Dermis microvascular lymphatic vessel endothelial cell (primary cell): ENCODE measurements at regions not wholly inside any gene's neighbourhood (a gene's known extent, or its start where the extent isn't known, plus 50 kb on each side); places are given as distances from the start of the nearest gene placed in this dataset.

Experiments used
- DNase-seq, 2 donors: peaks; one replicate each; pipeline versions ENCODE4 v3.0.0 to v3.0.0-alpha.2; 2010; ENCODE audit warnings: low read depth in 2 of 2

GRCh38 chr3:117705011-117705410 lies 995.4 kb downstream of the TUSC7 start:
- DNase-seq = no peak

GRCh38 chr3:117706037-117706436 lies 996.5 kb downstream of the TUSC7 start:
- no peak for DNase-seq

- DNase-seq = no peak
Observed at GRCh38 chr3:117706756-117707155, 997.2 kb downstream of the TUSC7 start.

- no peak for DNase-seq
Observed at GRCh38 chr3:117708601-117709000, 999.0 kb downstream of the TUSC7 start.

GRCh38 chr3:117709108-117709507 lies 999.5 kb downstream of the TUSC7 start:
- no peak for DNase-seq

GRCh38 chr3:117710501-117710900 lies 1000.9 kb downstream of the TUSC7 start:
- DNase-seq = no peak

- DNase-seq = peak; percentile 11 to 21
Observed at GRCh38 chr3:117719316-117719926, 1009.8 kb downstream of the TUSC7 start.

GRCh38 chr3:117721866-117722265 lies 1012.3 kb downstream of the TUSC7 start:
- no peak for DNase-seq

GRCh38 chr3:117722856-117723255 lies 1013.3 kb downstream of the TUSC7 start:
- no peak for DNase-seq

- no peak for DNase-seq
Observed at GRCh38 chr3:117723825-117724224, 1014.2 kb downstream of the TUSC7 start.

- no peak for DNase-seq
Observed at GRCh38 chr3:117725314-117725713, 1015.7 kb downstream of the TUSC7 start.

GRCh38 chr3:117726776-117727175 lies 1017.2 kb downstream of the TUSC7 start:
- DNase-seq = no peak

GRCh38 chr3:117728226-117728625 lies 1018.6 kb downstream of the TUSC7 start:
- no peak for DNase-seq

- DNase-seq = no peak
Observed at GRCh38 chr3:117734496-117734895, 1024.9 kb downstream of the TUSC7 start.

- DNase-seq = no peak
Observed at GRCh38 chr3:117735481-117736101, 1026.0 kb downstream of the TUSC7 start.

GRCh38 chr3:117736846-117737245 lies 1027.3 kb downstream of the TUSC7 start:
- no peak for DNase-seq

- no peak for DNase-seq
Observed at GRCh38 chr3:117743993-117744392, 1034.4 kb downstream of the TUSC7 start.

GRCh38 chr3:117744935-117745334 lies 1035.4 kb downstream of the TUSC7 start:
- no peak for DNase-seq

GRCh38 chr3:117745516-117745915 lies 1035.9 kb downstream of the TUSC7 start:
- DNase-seq = no peak

GRCh38 chr3:117746066-117746465 lies 1036.5 kb downstream of the TUSC7 start:
- no peak for DNase-seq

- no peak for DNase-seq
Observed at GRCh38 chr3:117748131-117748530, 1038.6 kb downstream of the TUSC7 start.

GRCh38 chr3:117750674-117751269 lies 1041.2 kb downstream of the TUSC7 start:
- DNase-seq = no peak

- no peak for DNase-seq
Observed at GRCh38 chr3:117751651-117752050, 1042.1 kb downstream of the TUSC7 start.
